H9 (cell line): ENCODE measurements at regions not wholly inside any gene's neighbourhood (a gene's known extent, or its start where the extent isn't known, plus 50 kb on each side); places are given as distances from the start of the nearest gene placed in this dataset.

Experiments used
- DNase-seq: peaks from one replicate; pipeline ENCODE4 v3.0.0-alpha.2; 2017
- H2AFZ ChIP-seq: one replicate; pipeline ENCODE4 v1.6.1; 2013; ENCODE audit warnings: mild to moderate bottlenecking, low read length, control low read depth, moderate library complexity
- H2AK5ac ChIP-seq: 2 replicates; pipeline ENCODE4 v1.6.1; 2013; ENCODE audit warnings: low read length, control low read depth, mixed read lengths; ENCODE audit not compliant: insufficient read length
- H2BK120ac ChIP-seq: one replicate; pipeline ENCODE4 v1.6.1; 2013; ENCODE audit warnings: low read depth, mild to moderate bottlenecking, low read length, control low read depth, inconsistent platforms; ENCODE audit not compliant: poor library complexity, severe bottlenecking
- H2BK12ac ChIP-seq: 2 replicates; pipeline ENCODE4 v1.6.1; 2013; ENCODE audit warnings: low read length, control low read depth, mixed read lengths, low read depth; ENCODE audit not compliant: insufficient read length
- H2BK15ac ChIP-seq: 2 replicates; pipeline ENCODE4 v1.6.1; 2013; ENCODE audit warnings: low read depth, low read length, control low read depth
- H2BK20ac ChIP-seq: one replicate; pipeline ENCODE4 v1.6.1; 2013; ENCODE audit warnings: low read depth, mild to moderate bottlenecking, low read length, control low read depth, inconsistent platforms; ENCODE audit not compliant: poor library complexity, severe bottlenecking
- H2BK5ac ChIP-seq: 2 replicates; pipeline ENCODE4 v1.6.1; 2013; ENCODE audit warnings: low read length, control low read depth, mixed read lengths; ENCODE audit not compliant: insufficient read length
- H3K14ac ChIP-seq: 2 replicates; pipeline ENCODE4 v1.6.1; 2013; ENCODE audit warnings: low read length, control low read depth; ENCODE audit not compliant: insufficient read depth
- H3K18ac ChIP-seq: 2 replicates; pipeline ENCODE4 v1.6.1; 2013; ENCODE audit warnings: low read depth, mild to moderate bottlenecking, mixed read lengths, low read length, control low read depth; ENCODE audit not compliant: insufficient read length
- H3K23ac ChIP-seq: 2 replicates; pipeline ENCODE4 v1.6.1; 2013; ENCODE audit warnings: low read length, control low read depth, mixed read lengths, low read depth; ENCODE audit not compliant: insufficient read length
- H3K23me2 ChIP-seq: 2 replicates; pipeline ENCODE4 v1.6.1; 2013; ENCODE audit warnings: low read depth, mild to moderate bottlenecking, mixed read lengths, low read length, control low read depth; ENCODE audit not compliant: insufficient read length, poor library complexity, severe bottlenecking
- H3K27ac ChIP-seq: 2 replicates; pipeline ENCODE4 v1.5.1; 2013; ENCODE audit warnings: low read length, control low read depth, mixed read lengths, low read depth; ENCODE audit not compliant: insufficient read length
- H3K27me3 ChIP-seq: 2 replicates; pipeline ENCODE4 v1.6.1; 2013; ENCODE audit warnings: low read length, control low read depth, inconsistent platforms; ENCODE audit not compliant: insufficient read depth
- H3K4ac ChIP-seq: 2 replicates; pipeline ENCODE4 v1.6.1; 2013; ENCODE audit warnings: low read depth, mild to moderate bottlenecking, control low read depth, inconsistent platforms, low read length, moderate library complexity
- H3K4me1 ChIP-seq: 2 replicates; pipeline ENCODE4 v1.6.1; 2013; ENCODE audit warnings: low read length, control low read depth, inconsistent platforms; ENCODE audit not compliant: insufficient read depth
- H3K4me2 ChIP-seq: 2 replicates; pipeline ENCODE4 v1.6.1; 2013; ENCODE audit warnings: low read length, control low read depth, mixed read lengths; ENCODE audit not compliant: insufficient read length, insufficient read depth
- H3K56ac ChIP-seq: 2 replicates; pipeline ENCODE4 v1.6.1; 2013; ENCODE audit warnings: low read depth, mild to moderate bottlenecking, mixed read lengths, low read length, control low read depth; ENCODE audit not compliant: insufficient read length
- H3K79me1 ChIP-seq: 2 replicates; pipeline ENCODE4 v1.6.1; 2013; ENCODE audit warnings: low read depth, mild to moderate bottlenecking, moderate library complexity, low read length, control low read depth, inconsistent platforms; ENCODE audit not compliant: insufficient read depth, poor library complexity, severe bottlenecking
- H3K79me2 ChIP-seq: 2 replicates; pipeline ENCODE4 v1.6.1; 2013; ENCODE audit warnings: low read length, control low read depth, inconsistent platforms; ENCODE audit not compliant: insufficient read depth
- H3K9ac ChIP-seq: 2 replicates; pipeline ENCODE4 v1.6.1; 2013; ENCODE audit warnings: low read length, control low read depth, mixed read lengths; ENCODE audit not compliant: insufficient read length; ENCODE audit errors: extremely low read depth
- H3K9me3 ChIP-seq: one replicate; pipeline ENCODE4 v1.6.1; 2013; ENCODE audit warnings: low read depth, low read length, inconsistent platforms; ENCODE audit not compliant: control insufficient read depth
- H3T11ph ChIP-seq: one replicate; pipeline ENCODE4 v1.6.1; 2013; ENCODE audit warnings: mild to moderate bottlenecking, low read length, control low read depth, inconsistent platforms
- H4K20me1 ChIP-seq: one replicate; pipeline ENCODE4 v1.6.1; 2013; ENCODE audit not compliant: control insufficient read depth, insufficient read length, insufficient read depth
- H4K5ac ChIP-seq: 2 replicates; pipeline ENCODE4 v1.6.1; 2013; ENCODE audit warnings: low read depth, mild to moderate bottlenecking, mixed read lengths, low read length, control low read depth; ENCODE audit not compliant: insufficient read length
- H4K8ac ChIP-seq: replicated peaks from 2 replicates; pipeline ENCODE4 v1.6.1; 2013; ENCODE audit warnings: low read length, control low read depth, mixed read lengths, low read depth; ENCODE audit not compliant: insufficient read length
- H4K91ac ChIP-seq: 2 replicates; pipeline ENCODE4 v1.6.1; 2013; ENCODE audit warnings: low read depth, mild to moderate bottlenecking, moderate library complexity, mixed read lengths, low read length, control low read depth; ENCODE audit not compliant: insufficient read length
- H3K27ac Mint-ChIP-seq, 3 experiments: 2 replicates in 2 of 3; 3 replicates in 1 of 3; pipeline ENCODE4 v1.8.0; 2020 to 2021; ENCODE audit warnings: mixed read lengths in 3 of 3, mild to moderate bottlenecking in 1 of 3, moderate library complexity in 1 of 3
- H3K27me3 Mint-ChIP-seq: 2 replicates; pipeline ENCODE4 v1.8.0; 2021; ENCODE audit warnings: low read depth, mild to moderate bottlenecking, moderate library complexity, mixed read lengths
- H3K36me3 Mint-ChIP-seq, 3 experiments: 2 replicates in 2 of 3; 3 replicates in 1 of 3; pipeline ENCODE4 v1.8.0; 2020 to 2021; ENCODE audit warnings: low read depth in 3 of 3, mixed read lengths in 3 of 3; ENCODE audit not compliant: insufficient read depth in 1 of 3
- H3K4me1 Mint-ChIP-seq, 2 experiments: 2 replicates each; pipeline ENCODE4 v1.8.0; 2020; ENCODE audit warnings: mixed read lengths in 2 of 2
- H3K4me3 Mint-ChIP-seq, 2 experiments: 2 replicates in 1 of 2; 3 replicates in 1 of 2; pipeline ENCODE4 v1.8.0; 2020 to 2021; ENCODE audit warnings: mild to moderate bottlenecking in 2 of 2, mixed read lengths in 2 of 2, moderate library complexity in 1 of 2
- H3K9me3 Mint-ChIP-seq, 2 experiments: 2 replicates in 1 of 2; 3 replicates in 1 of 2; pipeline ENCODE4 v1.8.0; 2020; ENCODE audit warnings: mild to moderate bottlenecking in 2 of 2, mixed read lengths in 2 of 2, moderate library complexity in 1 of 2
- TF ChIP-seq, protein P1 (sequence below): fragments of 200-600 bp; sonication (generic); conservative IDR thresholded peaks from 3 replicates; pipeline ENCODE4 v1.8.0; 2021; ENCODE audit warnings: antibody characterized with exemption, mild to moderate bottlenecking

GRCh38 chr18:34077599-34077998 lies 147.1 kb downstream of the NOL4 start:
- Histone ChIP-seq H3K79me2 (no peaks in the 10 kb centered on the region), H4K5ac (no peak overlapping the region), H2BK5ac (no peak overlapping the region), H2BK20ac (no peak overlapping the region), H3K23me2 (no peaks in the 10 kb centered on the region), H3K9me3 (no peaks in the 10 kb centered on the region), H2AK5ac (no peak overlapping the region), H3K4ac (no peak overlapping the region), H3K4me2 (no peak overlapping the region), H2BK120ac (no peak overlapping the region), H2AFZ (no peak overlapping the region), H3K56ac (no peak overlapping the region), H4K20me1 (no peaks in the 10 kb centered on the region), H3K27ac (no peak overlapping the region), H3K79me1 (no peaks in the 10 kb centered on the region), H3K27me3 (no peaks in the 10 kb centered on the region), H3K14ac (no peak overlapping the region), H3K9ac (no peak overlapping the region), H4K8ac (no peak overlapping the region), H2BK12ac (no peak overlapping the region), H4K91ac (no peak overlapping the region), H3K23ac (no peak overlapping the region), H2BK15ac (no peak overlapping the region), H3K4me1 (no peaks in the 10 kb centered on the region), H3T11ph (no peak overlapping the region), H3K18ac (no peak overlapping the region)
- no peak for DNase-seq
- Mint-ChIP-seq H3K27ac (no peak overlapping the region), H3K36me3 (no peaks in the 10 kb centered on the region), H3K4me1 (no peaks in the 10 kb centered on the region), H3K27me3 (no peaks in the 10 kb centered on the region), H3K4me3 (no peak overlapping the region), H3K9me3 (no peaks in the 10 kb centered on the region)
- TF ChIP-seq, protein P1, sequence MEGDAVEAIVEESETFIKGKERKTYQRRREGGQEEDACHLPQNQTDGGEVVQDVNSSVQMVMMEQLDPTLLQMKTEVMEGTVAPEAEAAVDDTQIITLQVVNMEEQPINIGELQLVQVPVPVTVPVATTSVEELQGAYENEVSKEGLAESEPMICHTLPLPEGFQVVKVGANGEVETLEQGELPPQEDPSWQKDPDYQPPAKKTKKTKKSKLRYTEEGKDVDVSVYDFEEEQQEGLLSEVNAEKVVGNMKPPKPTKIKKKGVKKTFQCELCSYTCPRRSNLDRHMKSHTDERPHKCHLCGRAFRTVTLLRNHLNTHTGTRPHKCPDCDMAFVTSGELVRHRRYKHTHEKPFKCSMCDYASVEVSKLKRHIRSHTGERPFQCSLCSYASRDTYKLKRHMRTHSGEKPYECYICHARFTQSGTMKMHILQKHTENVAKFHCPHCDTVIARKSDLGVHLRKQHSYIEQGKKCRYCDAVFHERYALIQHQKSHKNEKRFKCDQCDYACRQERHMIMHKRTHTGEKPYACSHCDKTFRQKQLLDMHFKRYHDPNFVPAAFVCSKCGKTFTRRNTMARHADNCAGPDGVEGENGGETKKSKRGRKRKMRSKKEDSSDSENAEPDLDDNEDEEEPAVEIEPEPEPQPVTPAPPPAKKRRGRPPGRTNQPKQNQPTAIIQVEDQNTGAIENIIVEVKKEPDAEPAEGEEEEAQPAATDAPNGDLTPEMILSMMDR, result peak; percentile 50
